ENCODE measurements at regions not wholly inside any gene's neighbourhood (a gene's known extent, or its start where the extent isn't known, plus 50 kb on each side); places are given as distances from the start of the nearest gene placed in this dataset.

DNA sequence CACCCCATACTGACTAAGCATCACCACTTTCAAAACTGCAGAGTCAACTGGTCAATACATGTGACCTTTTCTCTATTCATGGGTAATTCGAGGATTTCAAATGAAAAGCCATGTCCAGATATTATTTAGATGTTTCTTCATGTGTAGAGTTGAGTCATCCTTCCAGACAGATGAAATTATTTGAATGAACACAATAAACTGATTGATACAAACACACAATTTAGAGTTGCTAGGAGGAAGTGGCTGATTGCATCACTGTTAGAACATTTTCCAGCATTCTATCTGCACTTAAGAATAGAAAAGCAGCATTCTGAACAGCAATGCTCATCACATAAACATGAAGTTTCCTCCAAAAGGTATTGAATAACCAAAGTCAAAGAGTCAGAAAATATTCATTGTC, 273.5 kb upstream of the SOX5 start:
- ATAC-seq, result no peak
- H3K36me3 ChIP-seq, result no peaks in the 10 kb centered on the region
- intact Hi-C loops (cut with DNase I), result no loop called here

DNA sequence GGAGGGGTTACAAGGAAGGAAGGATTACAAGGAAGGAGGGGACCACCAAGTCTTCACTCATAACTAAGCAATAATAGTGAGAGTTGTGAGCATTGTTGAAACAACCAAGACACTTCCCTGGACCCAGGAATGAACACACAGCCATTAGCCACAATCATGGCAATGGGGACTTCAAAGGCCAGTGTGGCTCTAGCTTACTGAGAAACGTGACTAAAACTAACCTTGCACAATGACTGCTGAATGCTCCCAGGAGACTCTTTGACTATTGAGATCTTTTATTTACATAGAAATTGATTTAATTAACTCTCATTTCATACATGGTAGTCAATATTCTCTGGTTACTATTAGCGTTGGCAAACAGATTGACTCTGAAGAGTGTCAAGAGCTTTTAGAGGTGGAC, 263.0 kb upstream of the SOX5 start:
- intact Hi-C loops (cut with DNase I), result no loop called here
- TF ChIP-seq, protein P1, sequence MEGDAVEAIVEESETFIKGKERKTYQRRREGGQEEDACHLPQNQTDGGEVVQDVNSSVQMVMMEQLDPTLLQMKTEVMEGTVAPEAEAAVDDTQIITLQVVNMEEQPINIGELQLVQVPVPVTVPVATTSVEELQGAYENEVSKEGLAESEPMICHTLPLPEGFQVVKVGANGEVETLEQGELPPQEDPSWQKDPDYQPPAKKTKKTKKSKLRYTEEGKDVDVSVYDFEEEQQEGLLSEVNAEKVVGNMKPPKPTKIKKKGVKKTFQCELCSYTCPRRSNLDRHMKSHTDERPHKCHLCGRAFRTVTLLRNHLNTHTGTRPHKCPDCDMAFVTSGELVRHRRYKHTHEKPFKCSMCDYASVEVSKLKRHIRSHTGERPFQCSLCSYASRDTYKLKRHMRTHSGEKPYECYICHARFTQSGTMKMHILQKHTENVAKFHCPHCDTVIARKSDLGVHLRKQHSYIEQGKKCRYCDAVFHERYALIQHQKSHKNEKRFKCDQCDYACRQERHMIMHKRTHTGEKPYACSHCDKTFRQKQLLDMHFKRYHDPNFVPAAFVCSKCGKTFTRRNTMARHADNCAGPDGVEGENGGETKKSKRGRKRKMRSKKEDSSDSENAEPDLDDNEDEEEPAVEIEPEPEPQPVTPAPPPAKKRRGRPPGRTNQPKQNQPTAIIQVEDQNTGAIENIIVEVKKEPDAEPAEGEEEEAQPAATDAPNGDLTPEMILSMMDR (IDR thresholded peaks at IDR 0.05), result no peak
- Histone ChIP-seq H3K36me3 (no peaks in the 10 kb centered on the region), H3K4me3 (no peak overlapping the region), H3K27me3 (ENCODE audit: low read depth) (no peaks in the 10 kb centered on the region), H3K4me1 (no peaks in the 10 kb centered on the region), H3K9me3 (no peaks in the 10 kb centered on the region), H3K27ac (no peak overlapping the region)
- ATAC-seq, result no peak
- no peak for DNase-seq

More for the DNA sequence above, 273.5 kb upstream of the SOX5 start:
- Histone ChIP-seq H3K27ac (no peak overlapping the region), H3K4me1 (no peaks in the 10 kb centered on the region), H3K4me3 (no peak overlapping the region), H3K9me3 (no peaks in the 10 kb centered on the region), H3K27me3 (ENCODE audit: low read depth) (no peaks in the 10 kb centered on the region)
- TF ChIP-seq, protein P1 (IDR thresholded peaks at IDR 0.05), result no peak
- no peak for DNase-seq

DNA sequence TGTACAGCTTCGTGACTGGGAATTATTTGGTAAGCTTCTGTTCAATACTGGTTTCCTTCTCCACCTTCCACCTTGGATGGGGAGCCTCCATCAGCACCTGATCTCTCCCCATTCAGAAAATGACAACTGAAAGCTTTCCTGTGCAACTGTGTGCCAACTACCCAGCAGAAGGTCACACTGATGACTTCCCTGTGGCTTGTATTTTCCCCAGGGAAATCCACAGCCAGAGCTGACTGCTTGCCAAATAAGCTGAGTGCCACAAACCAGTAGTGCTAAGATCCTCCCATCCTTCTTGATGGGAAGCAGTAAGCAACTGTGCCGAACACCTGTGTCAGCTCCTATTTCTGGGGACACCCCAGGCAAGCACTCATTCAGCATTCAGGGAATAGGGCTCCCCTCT, 257.2 kb upstream of the SOX5 start:
- TF ChIP-seq, protein P1 (IDR thresholded peaks at IDR 0.05), result no peak
- intact Hi-C loops (cut with DNase I), result no loop called here
- no peak for DNase-seq

DNA sequence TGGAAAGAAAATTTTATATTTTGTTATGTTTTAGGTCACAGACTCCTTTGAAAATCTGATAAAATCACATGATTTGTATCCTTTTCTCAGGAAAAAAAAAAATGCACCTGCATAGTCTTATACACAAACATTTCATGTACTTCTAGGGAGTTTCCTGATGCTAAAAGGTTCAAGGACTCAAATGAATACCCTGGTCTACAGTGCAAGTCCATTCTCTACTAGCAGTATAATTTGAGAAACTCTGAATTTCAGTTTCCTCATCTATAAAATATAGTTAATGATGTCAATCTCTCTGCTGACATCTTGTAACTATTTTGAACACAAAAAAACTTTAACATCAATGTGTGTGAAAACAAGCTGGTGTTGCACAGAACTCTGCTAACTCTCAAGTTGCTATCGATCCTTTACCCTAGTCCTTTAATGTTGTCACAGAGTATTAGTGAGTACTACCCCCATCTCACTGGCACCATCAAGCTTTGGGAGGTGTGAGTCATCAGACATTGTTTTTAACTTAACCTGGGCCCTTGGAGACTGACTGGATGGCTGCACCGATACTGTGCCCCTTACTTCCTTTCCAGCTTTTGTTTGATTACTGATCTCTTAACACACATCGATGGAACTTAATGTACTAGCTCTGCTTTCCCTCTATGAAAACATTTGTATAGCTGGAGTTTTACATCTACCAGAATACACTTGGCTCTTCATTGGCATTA, 251.9 kb upstream of the SOX5 start:
- Histone ChIP-seq H3K4me3 (no peak overlapping the region), H3K36me3 (no peaks in the 10 kb centered on the region), H3K27me3 (ENCODE audit: low read depth) (no peaks in the 10 kb centered on the region), H3K27ac (no peak overlapping the region), H3K4me1 (no peaks in the 10 kb centered on the region), H3K9me3 (no peaks in the 10 kb centered on the region)
- ATAC-seq, result no peak
- DNase-seq, result no peak
- intact Hi-C loops (cut with DNase I), result no loop called here
- TF ChIP-seq, protein P1 (IDR thresholded peaks at IDR 0.05), result no peak

More for the DNA sequence above, 257.2 kb upstream of the SOX5 start:
- Histone ChIP-seq H3K4me3 (no peak overlapping the region), H3K36me3 (no peaks in the 10 kb centered on the region), H3K9me3 (no peaks in the 10 kb centered on the region), H3K4me1 (no peaks in the 10 kb centered on the region), H3K27ac (no peak overlapping the region), H3K27me3 (ENCODE audit: low read depth) (no peaks in the 10 kb centered on the region)
- ATAC-seq, result no peak

DNA sequence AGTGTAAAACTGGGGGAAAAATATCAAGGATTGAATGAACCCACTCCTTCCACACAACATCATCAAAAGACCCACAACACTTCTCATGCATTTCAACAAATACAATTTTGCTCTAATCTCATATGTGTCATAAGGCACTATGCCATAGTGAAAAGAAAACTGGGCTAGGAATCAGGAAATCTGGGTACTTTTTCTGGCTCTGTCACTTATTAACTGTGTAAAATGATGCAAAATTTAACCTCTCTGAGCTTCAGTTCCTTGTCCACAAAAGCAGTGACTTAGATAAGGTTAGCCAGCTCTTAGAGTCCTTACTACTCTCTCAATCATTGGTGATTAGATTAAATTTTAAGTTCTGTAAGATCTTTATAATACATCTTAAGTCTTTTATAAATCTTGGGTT, 250.5 kb upstream of the SOX5 start:
- Histone ChIP-seq H3K27me3 (ENCODE audit: low read depth) (no peaks in the 10 kb centered on the region), H3K27ac (no peak overlapping the region), H3K4me1 (no peaks in the 10 kb centered on the region), H3K9me3 (no peaks in the 10 kb centered on the region), H3K4me3 (no peak overlapping the region), H3K36me3 (no peaks in the 10 kb centered on the region)
- ATAC-seq (no peak), DNase-seq (no peak)
- TF ChIP-seq, protein P1 (IDR thresholded peaks at IDR 0.05), result no peak
- intact Hi-C loops (cut with DNase I), result no loop called here

Measured in lower lobe of right lung (tissue), 2 donors.